Neuronal stem cell (in vitro differentiated cells): ENCODE measurements at regions not wholly inside any gene's neighbourhood (a gene's known extent, or its start where the extent isn't known, plus 50 kb on each side); places are given as distances from the start of the nearest gene placed in this dataset.

Experiments
- DNase-seq: peaks from one replicate; pipeline ENCODE4 v3.0.0-alpha.2; 2013; ENCODE audit warnings: low spot score
- H2AFZ ChIP-seq: one replicate; pipeline ENCODE4 v1.6.1; 2013; ENCODE audit warnings: mild to moderate bottlenecking, low read length, inconsistent platforms
- H2AK5ac ChIP-seq: 2 replicates; pipeline ENCODE4 v1.6.1; 2013; ENCODE audit warnings: low read depth, mild to moderate bottlenecking, inconsistent platforms, low read length, moderate library complexity, mixed read lengths
- H2BK120ac ChIP-seq: 2 replicates; pipeline ENCODE4 v1.6.1; 2013; ENCODE audit warnings: low read depth, mild to moderate bottlenecking, inconsistent platforms, low read length, moderate library complexity, mixed read lengths
- H2BK12ac ChIP-seq: one replicate; pipeline ENCODE4 v1.6.1; 2013; ENCODE audit warnings: low read length, inconsistent platforms
- H2BK15ac ChIP-seq: 2 replicates; pipeline ENCODE4 v1.6.1; 2013; ENCODE audit warnings: mild to moderate bottlenecking, low read length, inconsistent platforms, mixed read lengths
- H2BK5ac ChIP-seq: one replicate; pipeline ENCODE4 v1.6.1; 2013; ENCODE audit warnings: inconsistent platforms, mild to moderate bottlenecking, low read length, moderate library complexity
- H3K14ac ChIP-seq: one replicate; pipeline ENCODE4 v1.6.1; 2013; ENCODE audit warnings: low read length, inconsistent platforms
- H3K18ac ChIP-seq: 2 replicates; pipeline ENCODE4 v1.6.1; 2013; ENCODE audit warnings: low read length, inconsistent platforms
- H3K23ac ChIP-seq: 2 replicates; pipeline ENCODE4 v1.6.1; 2013; ENCODE audit warnings: low read depth, mild to moderate bottlenecking, mixed read lengths, low read length, inconsistent platforms; ENCODE audit not compliant: poor library complexity
- H3K27ac ChIP-seq: replicated peaks from 3 replicates; pipeline ENCODE4 v1.5.1; 2013; ENCODE audit warnings: low read length, inconsistent platforms
- H3K27me3 ChIP-seq, 3 experiments: 2 replicates each; pipeline ENCODE4 v1.6.1; 2013; ENCODE audit warnings: low read length in 3 of 3, mild to moderate bottlenecking in 2 of 3, inconsistent platforms in 1 of 3, low read depth in 1 of 3, mixed read lengths in 1 of 3, moderate library complexity in 1 of 3; ENCODE audit not compliant: control insufficient read depth in 3 of 3, insufficient read depth in 3 of 3
- H3K36me3 ChIP-seq, 2 donors: replicated peaks in 1 of 2; 2 replicates each; pipeline ENCODE4 v1.6.1; 2013; ENCODE audit warnings: low read length in 2 of 2; ENCODE audit not compliant: control insufficient read depth in 2 of 2, insufficient read depth in 2 of 2
- H3K4ac ChIP-seq: 2 replicates; pipeline ENCODE4 v1.6.1; 2013; ENCODE audit warnings: inconsistent platforms, mild to moderate bottlenecking, low read length, moderate library complexity
- H3K4me1 ChIP-seq, 2 donors: 1 replicate in 1 of 2; 2 replicates in 1 of 2; pipeline ENCODE4 v1.6.1; 2013; ENCODE audit warnings: low read length in 2 of 2, low read depth in 1 of 2; ENCODE audit not compliant: control insufficient read depth in 2 of 2, insufficient read depth in 1 of 2
- H3K4me2 ChIP-seq: one replicate; pipeline ENCODE4 v1.6.1; 2013; ENCODE audit warnings: mild to moderate bottlenecking, low read length, inconsistent platforms; ENCODE audit not compliant: insufficient read depth, poor library complexity, severe bottlenecking
- H3K4me3 ChIP-seq, 2 donors: 2 replicates each; pipeline ENCODE4 v1.5.1; 2013; ENCODE audit warnings: low read length in 2 of 2, mild to moderate bottlenecking in 2 of 2, inconsistent platforms in 1 of 2, moderate library complexity in 1 of 2
- H3K79me1 ChIP-seq: one replicate; pipeline ENCODE4 v1.6.1; 2013; ENCODE audit warnings: low read depth, mild to moderate bottlenecking, inconsistent platforms, low read length, moderate library complexity
- H3K9ac ChIP-seq: one replicate; pipeline ENCODE4 v1.6.1; 2013; ENCODE audit warnings: mild to moderate bottlenecking, low read depth, low read length, inconsistent platforms; ENCODE audit not compliant: poor library complexity
- H3K9me3 ChIP-seq, 2 donors: replicated peaks in 1 of 2; 2 replicates each; pipeline versions ENCODE3 to v1.6.1; 2013; ENCODE audit warnings: low read length in 2 of 2, mild to moderate bottlenecking in 2 of 2, inconsistent platforms in 1 of 2, low read depth in 1 of 2, mixed read lengths in 1 of 2, moderate library complexity in 1 of 2; ENCODE audit not compliant: control insufficient read depth in 2 of 2, insufficient read depth in 1 of 2
- H4K8ac ChIP-seq: one replicate; pipeline ENCODE4 v1.6.1; 2013; ENCODE audit warnings: low read depth, mild to moderate bottlenecking, inconsistent platforms, low read length, moderate library complexity
- H4K91ac ChIP-seq: one replicate; pipeline ENCODE4 v1.6.1; 2013; ENCODE audit warnings: low read length, low read depth, mild to moderate bottlenecking, inconsistent platforms; ENCODE audit not compliant: poor library complexity
- WGBS, 2 donors: extraction: QIAGEN DNeasy Blood & Tissue Kit; methylation state at CpG; one replicate each; pipeline ENCODE4 v1.1.7; 2013; ENCODE audit warnings: missing lambda C conversion rate in 2 of 2, mixed read lengths in 1 of 2; ENCODE audit not compliant: insufficient read length in 2 of 2, insufficient replicate concordance in 1 of 2; ENCODE audit errors: extremely low coverage in 2 of 2; 5-methylcytosine and 5-hydroxymethylcytosine counted together

DNA sequence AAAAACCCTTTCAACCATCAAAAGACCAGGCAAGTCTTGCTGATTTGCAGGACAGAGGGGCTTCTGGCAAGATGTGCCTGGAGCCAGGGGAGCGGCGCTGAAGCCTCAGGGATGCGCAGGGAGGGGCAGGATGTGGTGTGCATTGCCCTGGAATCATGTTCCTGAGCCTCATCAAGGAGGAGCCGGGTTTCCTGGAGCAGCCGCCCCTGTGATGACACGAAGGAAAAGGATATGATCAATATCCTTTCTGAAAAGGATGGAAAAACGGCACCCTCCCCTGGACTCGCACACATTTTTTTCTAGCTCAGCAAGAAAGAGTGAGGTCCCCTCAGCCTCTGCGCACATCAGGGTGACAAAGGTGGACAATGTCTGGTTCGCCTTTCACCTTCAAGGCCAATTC is 173.1 kb upstream of the SSTR4 start:
- Histone ChIP-seq H4K8ac (no peak overlapping the region), H3K18ac (peak overlapping the region; percentile 76), H3K14ac (no peak overlapping the region), H2BK5ac (no peak overlapping the region), H3K4me2 (no peak overlapping the region), H3K27ac (no peak overlapping the region), H3K79me1 (no peaks in the 10 kb centered on the region), H3K9ac (no peak overlapping the region), H2BK120ac (no peak overlapping the region), H3K9me3 (no peaks in the 10 kb centered on the region), H2BK15ac (no peak overlapping the region), H2BK12ac (no peak overlapping the region), H3K23ac (no peak overlapping the region), H3K4ac (no peak overlapping the region), H3K36me3 (no peaks in the 10 kb centered on the region), H3K4me3 (no peak overlapping the region), H2AK5ac (no peak overlapping the region), H4K91ac (no peak overlapping the region), H3K27me3 (no peaks in the 10 kb centered on the region), H3K4me1 (peaks cover 0 to 4% of the 10 kb centered on the region in 2 donors), H2AFZ (no peak overlapping the region)
- WGBS, 2 donors, result no CpG with 5 or more reads among the region's 10 CpGs
- DNase-seq, result no peak

DNA sequence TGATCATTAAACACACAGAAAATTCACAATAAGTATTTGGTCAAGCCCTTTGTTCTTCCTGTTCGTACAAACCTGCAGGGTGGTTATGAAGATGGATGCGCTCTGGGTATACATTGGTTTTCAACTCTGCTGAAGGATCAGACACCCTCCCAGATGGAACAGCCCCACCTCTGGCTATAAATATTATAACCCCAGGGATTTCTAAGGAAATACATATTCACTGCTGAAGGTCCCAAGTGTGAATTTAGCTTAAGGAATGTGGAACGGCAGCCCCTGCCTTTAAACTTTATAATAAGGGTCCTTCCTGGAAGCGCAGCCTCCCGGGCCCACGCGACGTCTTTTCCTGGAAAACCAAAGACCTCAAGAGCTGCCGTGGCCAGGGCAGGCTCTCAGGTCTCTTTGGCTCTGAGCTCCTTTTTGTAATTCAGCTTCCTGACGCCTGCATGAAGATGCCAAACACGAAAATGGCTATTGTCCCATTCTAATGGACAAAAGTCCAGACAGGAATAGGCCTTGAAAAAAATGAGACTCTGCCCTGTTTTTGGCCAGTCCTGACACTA is 172.4 kb upstream of the SSTR4 start:
- no peak overlapping the region for H3K4me2 ChIP-seq
- WGBS, 2 donors, result no CpG with 5 or more reads among the region's 11 CpGs
- H3K4ac ChIP-seq, result no peak overlapping the region

DNA sequence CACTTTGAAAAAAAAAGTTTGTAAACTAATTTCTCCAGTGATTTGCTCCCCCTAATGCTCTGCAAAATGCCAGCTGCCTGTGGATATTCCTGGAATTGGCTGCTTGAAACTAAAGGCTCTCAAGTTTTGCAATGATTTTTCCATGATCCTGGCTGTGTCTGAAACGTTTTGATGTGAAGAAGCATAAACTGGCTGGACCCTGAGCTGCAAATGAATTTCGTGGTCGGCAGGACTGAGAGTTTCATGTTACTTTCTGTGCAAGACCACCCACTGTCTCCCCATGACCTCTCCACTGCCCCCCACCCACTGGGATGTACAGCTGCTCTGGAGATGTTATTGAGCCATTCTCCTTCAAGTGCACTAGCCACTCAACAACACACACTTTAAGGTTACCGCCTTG is 171.3 kb upstream of the SSTR4 start:
- Histone ChIP-seq H3K4me3 (no peak overlapping the region), H3K9ac (no peak overlapping the region), H4K91ac (no peak overlapping the region), H3K9me3 (no peaks in the 10 kb centered on the region), H3K4me2 (no peak overlapping the region), H2BK120ac (no peak overlapping the region), H3K27me3 (no peaks in the 10 kb centered on the region), H2AFZ (no peak overlapping the region), H3K4ac (no peak overlapping the region), H3K23ac (no peak overlapping the region), H3K79me1 (no peaks in the 10 kb centered on the region), H3K36me3 (no peaks in the 10 kb centered on the region), H2BK15ac (no peak overlapping the region), H3K27ac (no peak overlapping the region), H4K8ac (no peak overlapping the region), H2BK5ac (no peak overlapping the region), H3K14ac (no peak overlapping the region), H3K18ac (no peak overlapping the region), H2BK12ac (no peak overlapping the region), H2AK5ac (no peak overlapping the region), H3K4me1 (peaks cover 0 to 4% of the 10 kb centered on the region in 2 donors)
- no peak for DNase-seq
- WGBS, 2 donors, result no CpG with 5 or more reads among the region's 4 CpGs

More for the DNA sequence above, 172.4 kb upstream of the SSTR4 start:
- DNase-seq, result no peak
- H3K4me1 ChIP-seq, result peaks cover 0 to 4% of the 10 kb centered on the region in 2 donors
- H2BK5ac ChIP-seq, result no peak overlapping the region
- no peak overlapping the region for H3K18ac ChIP-seq
- H2AK5ac ChIP-seq, result no peak overlapping the region
- H3K23ac ChIP-seq, result no peak overlapping the region
- no peaks in the 10 kb centered on the region for H3K79me1 ChIP-seq
- H3K36me3 ChIP-seq, result no peaks in the 10 kb centered on the region
- H3K14ac ChIP-seq, result no peak overlapping the region
- no peak overlapping the region for H2BK15ac ChIP-seq
- H3K9me3 ChIP-seq, result no peaks in the 10 kb centered on the region
- no peak overlapping the region for H4K91ac ChIP-seq
- H2BK12ac ChIP-seq, result no peak overlapping the region
- no peak overlapping the region for H3K4me3 ChIP-seq
- no peak overlapping the region for H2AFZ ChIP-seq
- no peaks in the 10 kb centered on the region for H3K27me3 ChIP-seq
- no peak overlapping the region for H3K27ac ChIP-seq
- H4K8ac ChIP-seq, result no peak overlapping the region
- no peak overlapping the region for H3K9ac ChIP-seq
- no peak overlapping the region for H2BK120ac ChIP-seq

DNA sequence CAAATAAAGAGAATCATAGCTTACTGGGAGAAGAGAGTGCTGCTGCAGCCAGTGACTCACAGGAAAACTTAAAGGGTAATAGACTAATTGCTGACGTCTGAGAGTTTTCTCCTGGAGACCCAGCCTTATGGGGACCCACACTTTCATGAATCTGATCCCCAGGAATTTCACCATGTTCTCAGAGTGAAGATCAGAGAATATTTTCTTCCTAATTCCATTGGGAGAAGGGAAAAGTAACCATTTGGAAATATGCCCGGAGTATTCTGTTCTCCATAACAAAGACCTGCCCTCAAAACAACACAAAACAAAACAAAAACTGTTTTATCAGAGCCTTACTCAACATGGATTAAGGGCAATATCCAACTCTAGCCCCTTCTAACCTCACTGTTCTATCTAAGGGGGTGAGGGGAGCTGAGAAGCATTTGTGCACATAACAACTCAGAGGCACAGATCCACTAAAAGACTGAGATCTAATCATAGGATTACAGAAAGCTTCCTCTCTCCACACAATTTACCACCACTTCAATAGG is 168.2 kb upstream of the SSTR4 start:
- H2BK15ac ChIP-seq, result no peak overlapping the region
- no peak overlapping the region for H3K9ac ChIP-seq
- no peaks in the 10 kb centered on the region for H3K36me3 ChIP-seq
- no CpG with 5 or more reads among the region's 2 CpGs for WGBS, 2 donors
- no peak overlapping the region for H3K14ac ChIP-seq
- H3K9me3 ChIP-seq, result no peaks in the 10 kb centered on the region
- H3K4me1 ChIP-seq, result no peaks in the 10 kb centered on the region
- no peak for DNase-seq
- no peak overlapping the region for H3K18ac ChIP-seq
- H3K4me2 ChIP-seq, result no peak overlapping the region
- no peak overlapping the region for H2BK5ac ChIP-seq
- H2AK5ac ChIP-seq, result no peak overlapping the region
- H3K4me3 ChIP-seq, result no peak overlapping the region
- H2BK12ac ChIP-seq, result no peak overlapping the region
- H3K4ac ChIP-seq, result no peak overlapping the region
- no peak overlapping the region for H3K27ac ChIP-seq
- no peaks in the 10 kb centered on the region for H3K79me1 ChIP-seq
- no peak overlapping the region for H4K91ac ChIP-seq
- H3K27me3 ChIP-seq, result no peaks in the 10 kb centered on the region
- no peak overlapping the region for H3K23ac ChIP-seq
- H4K8ac ChIP-seq, result no peak overlapping the region
- no peak overlapping the region for H2AFZ ChIP-seq
- no peak overlapping the region for H2BK120ac ChIP-seq
